ENCODE measurements at regions not wholly inside any gene's neighbourhood (a gene's known extent, or its start where the extent isn't known, plus 50 kb on each side); places are given as distances from the start of the nearest gene placed in this dataset.

- TF ChIP-seq CTCF (IDR thresholded peaks at IDR 0.05; ENCODE audit: insufficient read depth, low read length, poor library complexity, severe bottlenecking) = no peak
- no peak for TF ChIP-seq EZH2phosphoT487 (conservative IDR thresholded peaks at IDR 0.05; ENCODE audit: low read length)
Measured at GRCh38 chr6:105868823-105869460, 217.2 kb upstream of the PRDM1 start.
